Fibroblast of the aortic adventitia (primary cell): ENCODE measurements at regions not wholly inside any gene's neighbourhood (a gene's known extent, or its start where the extent isn't known, plus 50 kb on each side); places are given as distances from the start of the nearest gene placed in this dataset.

Source experiments
- DNase-seq: peaks from one replicate; pipeline ENCODE4 v3.0.0-alpha.2; 2010; ENCODE audit warnings: low read depth
- H3K4me3 ChIP-seq: 2 replicates; pipeline ENCODE4 v1.5.1; 2011; ENCODE audit warnings: low read depth, mild to moderate bottlenecking, control low read depth, low read length, moderate library complexity
- CTCF ChIP-seq: IDR thresholded peaks from 2 replicates; pipeline ENCODE4 v1.5.1; 2011; ENCODE audit warnings: mild to moderate bottlenecking, low read length, control low read depth, inconsistent platforms; ENCODE audit not compliant: insufficient read depth

- H3K4me3 ChIP-seq: no peak overlapping the region
- TF ChIP-seq CTCF: no peak
Measured at GRCh38 chr3:187987924-187988323, 166.0 kb upstream of the LPP start.

GRCh38 chr3:187989575-187990153, 164.3 kb upstream of the LPP start:
- TF ChIP-seq CTCF: no peak
- no peak overlapping the region for H3K4me3 ChIP-seq
- DNase-seq: no peak

More at GRCh38 chr3:187987924-187988323, 166.0 kb upstream of the LPP start:
- no peak for DNase-seq

GRCh38 chr3:187992609-187993008, 161.3 kb upstream of the LPP start:
- TF ChIP-seq CTCF: no peak
- DNase-seq: no peak
- no peak overlapping the region for H3K4me3 ChIP-seq

- H3K4me3 ChIP-seq: no peak overlapping the region
- no peak for TF ChIP-seq CTCF
- DNase-seq: peak; percentile 54
Measured at GRCh38 chr3:187994221-187995042, 159.5 kb upstream of the LPP start.

GRCh38 chr3:187995043-187995400, 158.9 kb upstream of the LPP start:
- TF ChIP-seq CTCF: no peak
- H3K4me3 ChIP-seq: no peak overlapping the region
- no peak for DNase-seq

GRCh38 chr3:187995667-187996066, 158.3 kb upstream of the LPP start:
- no peak for TF ChIP-seq CTCF
- DNase-seq: no peak
- H3K4me3 ChIP-seq: no peak overlapping the region

GRCh38 chr3:187996609-187997008, 157.3 kb upstream of the LPP start:
- no peak for TF ChIP-seq CTCF
- no peak for DNase-seq
- H3K4me3 ChIP-seq: no peak overlapping the region
